ENCODE measurements at regions not wholly inside any gene's neighbourhood (a gene's known extent, or its start where the extent isn't known, plus 50 kb on each side); places are given as distances from the start of the nearest gene placed in this dataset.
"Not testable (repeated sequence)": the region's sequence is repeated elsewhere in the genome, so short reads cannot be mapped to it uniquely, and the experiment has no call there.

DNA sequence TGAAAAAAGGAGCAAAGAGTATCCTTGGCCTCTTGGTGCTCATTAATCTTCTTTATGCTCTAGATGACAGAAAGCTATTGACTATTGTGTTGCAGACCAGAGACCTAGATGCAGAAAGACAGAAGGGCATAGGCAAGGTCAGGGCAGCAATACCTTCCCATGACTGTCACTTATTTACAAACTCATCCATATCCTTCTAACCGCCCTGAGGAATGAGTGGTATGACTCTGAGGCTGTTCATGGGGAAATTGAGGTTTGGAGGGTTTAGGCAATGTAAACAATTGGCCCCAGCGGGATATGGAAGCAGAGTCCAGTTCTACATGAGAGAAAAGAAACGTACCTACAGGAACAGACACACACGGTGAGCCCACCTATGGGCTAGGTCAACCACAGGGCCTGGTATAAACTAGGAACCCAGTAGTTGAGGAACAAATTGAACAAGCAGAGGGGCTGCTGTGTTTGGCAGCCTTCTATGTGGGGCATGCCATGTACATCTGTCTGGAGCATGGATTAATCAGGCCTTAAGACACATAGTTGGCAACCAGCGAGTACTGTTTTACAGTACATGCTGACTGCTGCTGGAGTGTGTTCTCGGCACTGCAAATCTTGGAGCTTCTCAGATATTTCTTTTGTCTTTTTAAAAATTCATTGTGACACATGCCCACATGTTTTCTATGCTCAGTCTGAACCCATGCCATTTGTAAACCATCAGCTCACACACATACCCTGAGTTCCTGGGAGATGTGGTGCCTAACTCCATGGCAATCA, 159.7 kb upstream of the NTF3 start:
- H3K9me3 Mint-ChIP-seq: no peaks in the 10 kb centered on the region
- POLR2A ChIA-PET: no interaction called here
- no peaks in the 10 kb centered on the region for H3K36me3 Mint-ChIP-seq (ENCODE audit: low read depth)
- H3K27me3 Mint-ChIP-seq: no peaks in the 10 kb centered on the region
- peaks cover 2% of the 10 kb centered on the region for H3K4me1 Mint-ChIP-seq
- H3K27ac Mint-ChIP-seq: no peak overlapping the region
- CTCF ChIA-PET: no interaction called here
- DNase-seq: no peak
- no peak overlapping the region for H3K4me3 Mint-ChIP-seq

DNA sequence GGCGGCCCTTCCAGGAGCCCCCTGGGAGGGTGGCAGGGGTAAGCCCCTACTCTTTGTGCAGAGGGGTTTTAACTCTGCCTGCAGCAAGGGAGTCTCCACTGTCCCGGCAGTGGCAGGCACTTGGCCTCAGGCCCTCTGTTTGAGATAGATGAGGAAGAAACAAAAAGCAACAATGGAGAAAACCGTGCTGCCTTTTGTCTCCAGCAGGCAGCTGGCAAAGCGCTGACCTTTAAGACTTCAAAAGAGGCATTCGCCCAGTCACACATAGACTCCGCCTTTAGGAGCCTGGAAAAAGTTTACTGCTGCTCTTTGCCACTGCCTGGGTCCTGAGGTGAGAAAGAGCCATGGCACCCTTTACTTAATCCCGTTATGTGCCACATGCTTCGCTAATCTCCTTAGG, 158.2 kb upstream of the NTF3 start:
- H3K27ac Mint-ChIP-seq: no peak overlapping the region
- H3K9me3 Mint-ChIP-seq: no peaks in the 10 kb centered on the region
- no peak for DNase-seq
- H3K4me1 Mint-ChIP-seq: peaks cover 2% of the 10 kb centered on the region
- ChIA-PET POLR2A (no interaction called here), CTCF (no interaction called here)
- no peak overlapping the region for H3K4me3 Mint-ChIP-seq
- H3K27me3 Mint-ChIP-seq: no peaks in the 10 kb centered on the region
- H3K36me3 Mint-ChIP-seq (ENCODE audit: low read depth): no peaks in the 10 kb centered on the region

DNA sequence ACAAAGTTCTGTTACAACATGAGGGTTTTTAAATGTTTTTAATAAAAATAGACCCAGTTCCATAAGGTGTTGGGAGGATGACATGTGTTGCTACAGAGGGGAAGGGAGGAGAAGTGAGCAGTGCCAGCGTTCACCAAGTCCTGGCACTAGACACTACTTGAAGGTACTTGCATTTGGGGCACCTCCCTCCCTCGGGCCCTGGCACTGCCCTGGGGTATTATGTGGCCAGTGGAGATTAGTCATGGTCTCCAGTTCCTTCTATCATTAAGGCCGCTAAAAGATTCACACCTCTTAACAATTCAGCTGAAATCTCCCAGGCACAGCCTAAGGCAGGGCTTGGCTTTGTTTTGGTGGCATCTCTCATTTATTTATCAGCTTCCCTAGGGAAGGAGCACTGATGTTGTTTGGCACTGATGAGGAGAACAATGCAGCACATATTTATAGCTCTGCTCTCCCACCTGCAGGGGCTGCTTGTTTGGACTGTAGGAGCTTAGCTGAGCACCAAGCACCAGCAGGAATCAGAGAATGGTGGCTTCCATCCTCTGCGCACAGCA, 155.5 kb upstream of the NTF3 start:
- H3K36me3 Mint-ChIP-seq (ENCODE audit: low read depth): no peaks in the 10 kb centered on the region
- no peaks in the 10 kb centered on the region for H3K4me1 Mint-ChIP-seq
- CTCF ChIA-PET: no interaction called here
- no peaks in the 10 kb centered on the region for H3K27me3 Mint-ChIP-seq
- POLR2A ChIA-PET: no interaction called here
- no peak overlapping the region for H3K4me3 Mint-ChIP-seq
- H3K27ac Mint-ChIP-seq: no peak overlapping the region
- DNase-seq: no peak
- H3K9me3 Mint-ChIP-seq: no peaks in the 10 kb centered on the region

- Mint-ChIP-seq H3K36me3 (ENCODE audit: low read depth) (no peaks in the 10 kb centered on the region), H3K27ac (no peak overlapping the region), H3K4me1 (no peaks in the 10 kb centered on the region), H3K4me3 (no peak overlapping the region), H3K27me3 (peaks cover 3% of the 10 kb centered on the region), H3K9me3 (no peaks in the 10 kb centered on the region)
- ChIA-PET POLR2A (no interaction called here), CTCF (no interaction called here)
- no peak for DNase-seq
These were observed 151.8 kb upstream of the NTF3 start for GRCh38 chr12:5280086-5280485.

GRCh38 chr12:5290368-5290767, 141.5 kb upstream of the NTF3 start:
- H3K4me3 Mint-ChIP-seq; H3K9me3 Mint-ChIP-seq; CTCF ChIA-PET; H3K4me1 Mint-ChIP-seq; H3K27ac Mint-ChIP-seq; POLR2A ChIA-PET; H3K36me3 Mint-ChIP-seq (ENCODE audit: low read depth); H3K27me3 Mint-ChIP-seq: not testable (repeated sequence)
- peak; percentile 26 for DNase-seq

DNA sequence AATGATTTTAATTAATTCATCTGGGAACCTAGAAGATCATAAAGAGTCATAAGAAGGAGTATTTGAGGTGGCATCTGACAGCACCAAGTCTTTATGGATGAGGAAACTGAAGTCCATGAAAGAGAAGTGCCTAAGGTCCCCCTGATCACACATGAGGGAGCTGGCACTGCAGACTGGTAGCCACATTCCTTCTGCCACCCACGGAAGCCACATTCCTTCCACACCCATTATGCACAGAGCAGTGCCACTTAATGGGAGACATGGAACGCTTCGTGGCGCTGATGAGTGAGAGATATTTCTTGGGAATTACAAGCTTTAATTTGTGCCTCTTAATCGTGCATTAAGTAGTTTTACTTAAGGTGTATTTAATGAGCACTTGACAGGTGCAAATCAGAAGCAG, 139.3 kb upstream of the NTF3 start:
- POLR2A ChIA-PET: no interaction called here
- H3K4me3 Mint-ChIP-seq: no peak overlapping the region

GRCh38 chr12:5293773-5294172, 138.1 kb upstream of the NTF3 start:
- ChIA-PET POLR2A (no interaction called here), CTCF (interaction anchor here (0.8 kb wide), 1 partner anchor 20 kb away, joined by 5 read pairs; no protein-coding TSS in a partner anchor)
- no peak overlapping the region for H3K27ac Mint-ChIP-seq
- no peaks in the 10 kb centered on the region for H3K4me1 Mint-ChIP-seq
- no peak overlapping the region for H3K4me3 Mint-ChIP-seq
- no peak for DNase-seq
- H3K36me3 Mint-ChIP-seq (ENCODE audit: low read depth): no peaks in the 10 kb centered on the region
- no peaks in the 10 kb centered on the region for H3K9me3 Mint-ChIP-seq
- peaks cover 2% of the 10 kb centered on the region for H3K27me3 Mint-ChIP-seq

More for the DNA sequence above, 139.3 kb upstream of the NTF3 start:
- no peaks in the 10 kb centered on the region for H3K9me3 Mint-ChIP-seq
- CTCF ChIA-PET: no interaction called here
- no peak overlapping the region for H3K27ac Mint-ChIP-seq
- no peak for DNase-seq
- no peaks in the 10 kb centered on the region for H3K4me1 Mint-ChIP-seq
- H3K27me3 Mint-ChIP-seq: peaks cover 2% of the 10 kb centered on the region
- no peaks in the 10 kb centered on the region for H3K36me3 Mint-ChIP-seq (ENCODE audit: low read depth)

GRCh38 chr12:5294274-5295070, 137.4 kb upstream of the NTF3 start:
- CTCF ChIA-PET: no interaction called here
- POLR2A ChIA-PET: no interaction called here
- Mint-ChIP-seq H3K36me3 (ENCODE audit: low read depth) (no peaks in the 10 kb centered on the region), H3K4me1 (no peaks in the 10 kb centered on the region), H3K4me3 (no peak overlapping the region), H3K27me3 (peaks cover 2% of the 10 kb centered on the region), H3K27ac (no peak overlapping the region), H3K9me3 (no peaks in the 10 kb centered on the region)
- no peak for DNase-seq

DNA sequence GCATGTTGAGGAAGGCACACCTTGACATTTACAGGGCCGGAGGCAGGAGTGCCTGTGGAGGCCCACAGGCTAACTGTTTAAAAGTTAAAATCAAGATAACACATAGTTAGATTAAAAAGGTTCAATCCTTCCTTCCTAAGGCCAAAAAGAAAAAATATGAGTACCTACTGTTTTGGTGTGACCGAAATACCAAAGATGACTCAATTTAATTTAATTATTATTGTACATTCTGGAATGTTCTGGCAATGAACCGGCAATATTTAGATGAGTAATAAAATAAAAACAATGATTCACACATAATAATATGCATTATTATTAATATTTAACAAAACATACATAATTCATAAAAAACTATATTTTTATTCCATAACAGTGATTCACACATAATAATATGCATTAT, 136.8 kb upstream of the NTF3 start:
- Mint-ChIP-seq H3K36me3 (ENCODE audit: low read depth) (no peaks in the 10 kb centered on the region), H3K27ac (no peak overlapping the region), H3K27me3 (peaks cover 2% of the 10 kb centered on the region), H3K9me3 (no peaks in the 10 kb centered on the region), H3K4me1 (no peaks in the 10 kb centered on the region), H3K4me3 (no peak overlapping the region)
- ChIA-PET CTCF (no interaction called here), POLR2A (no interaction called here)
- no peak for DNase-seq

DNA sequence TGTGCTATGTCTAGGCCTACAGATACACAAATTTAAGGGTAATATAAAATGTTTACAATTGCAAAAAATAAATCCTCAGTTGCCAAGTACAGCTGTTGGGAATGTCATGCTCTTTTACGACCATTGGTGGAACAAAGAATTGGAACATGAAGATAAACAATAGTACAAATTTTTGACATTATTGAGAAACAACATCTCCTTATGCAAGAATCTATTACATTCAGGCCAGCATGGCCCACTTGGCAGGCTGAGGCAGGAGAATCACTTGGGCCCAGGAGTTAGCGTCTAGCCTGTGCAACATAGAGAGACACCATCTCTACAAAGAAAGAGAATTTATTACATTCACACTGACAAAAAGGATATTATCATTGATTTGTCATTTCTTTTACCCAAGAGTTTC, 135.9 kb upstream of the NTF3 start:
- no peaks in the 10 kb centered on the region for H3K9me3 Mint-ChIP-seq
- peaks cover under 1% of the 10 kb centered on the region for H3K27me3 Mint-ChIP-seq
- no peak for DNase-seq
- no peaks in the 10 kb centered on the region for H3K4me1 Mint-ChIP-seq
- H3K36me3 Mint-ChIP-seq (ENCODE audit: low read depth): no peaks in the 10 kb centered on the region
- ChIA-PET CTCF (no interaction called here), POLR2A (no interaction called here)
- no peak overlapping the region for H3K27ac Mint-ChIP-seq
- no peak overlapping the region for H3K4me3 Mint-ChIP-seq

DNA sequence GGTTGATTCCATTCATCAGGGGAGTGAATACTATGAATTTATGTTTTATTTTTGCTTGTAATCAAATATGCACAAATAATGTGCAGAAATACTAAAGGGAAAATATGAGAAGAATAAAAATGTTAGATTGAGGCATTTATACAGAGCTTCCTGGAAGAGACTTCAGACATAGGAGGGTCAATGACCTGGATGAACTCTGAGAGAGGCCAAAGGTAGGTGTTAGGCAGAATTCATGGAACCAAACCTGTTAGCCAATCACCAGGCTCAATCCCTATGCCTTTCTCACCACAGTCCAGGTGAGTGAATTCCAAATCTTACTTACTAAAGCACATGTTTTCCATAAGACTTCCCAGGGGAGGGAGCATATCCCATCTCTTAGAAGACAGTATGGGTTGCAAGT, 130.4 kb upstream of the NTF3 start:
- no peak overlapping the region for H3K4me3 Mint-ChIP-seq
- ChIA-PET POLR2A (no interaction called here), CTCF (interaction anchor here (1.2 kb wide), 1 partner anchor 11 kb away, joined by 3 read pairs; no protein-coding TSS in a partner anchor)
- no peaks in the 10 kb centered on the region for H3K4me1 Mint-ChIP-seq
- H3K9me3 Mint-ChIP-seq: no peaks in the 10 kb centered on the region
- H3K36me3 Mint-ChIP-seq (ENCODE audit: low read depth): no peaks in the 10 kb centered on the region
- H3K27ac Mint-ChIP-seq: no peak overlapping the region
- peaks cover 4% of the 10 kb centered on the region for H3K27me3 Mint-ChIP-seq
- DNase-seq: no peak

DNA sequence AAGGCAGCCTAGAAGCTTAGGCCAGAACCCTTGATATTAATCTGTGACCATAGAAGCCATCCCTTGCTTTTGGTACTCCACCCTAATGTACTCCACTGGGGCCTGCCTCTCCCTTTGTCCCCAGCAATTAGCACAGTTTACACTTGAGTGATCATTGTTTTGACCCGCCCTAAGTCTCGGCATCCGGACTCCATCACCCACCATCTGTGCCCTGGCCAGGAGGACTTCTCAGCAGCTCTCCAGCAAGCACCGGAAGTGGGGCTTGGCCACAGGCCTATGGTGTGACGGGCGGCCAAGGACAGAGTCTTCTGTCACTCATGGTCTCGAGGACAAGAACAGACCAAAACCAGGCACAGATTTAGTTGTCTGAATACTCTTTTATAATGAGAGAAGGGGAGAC, 126.5 kb upstream of the NTF3 start:
- Mint-ChIP-seq H3K27ac (no peak overlapping the region), H3K4me3 (no peak overlapping the region), H3K4me1 (no peaks in the 10 kb centered on the region), H3K9me3 (no peaks in the 10 kb centered on the region), H3K27me3 (peaks cover 4% of the 10 kb centered on the region), H3K36me3 (ENCODE audit: low read depth) (no peaks in the 10 kb centered on the region)
- DNase-seq: no peak
- POLR2A ChIA-PET: no interaction called here
- CTCF ChIA-PET: no interaction called here

- CTCF ChIA-PET: no interaction called here
- Mint-ChIP-seq H3K27ac (no peak overlapping the region), H3K9me3 (no peaks in the 10 kb centered on the region), H3K27me3 (peaks cover 4% of the 10 kb centered on the region), H3K4me1 (no peaks in the 10 kb centered on the region), H3K36me3 (ENCODE audit: low read depth) (no peaks in the 10 kb centered on the region), H3K4me3 (no peak overlapping the region)
- DNase-seq: no peak
- POLR2A ChIA-PET: no interaction called here
These were observed 125.9 kb upstream of the NTF3 start for GRCh38 chr12:5305886-5306545.
